ENCODE measurements at regions not wholly inside any gene's neighbourhood (a gene's known extent, or its start where the extent isn't known, plus 50 kb on each side); places are given as distances from the start of the nearest gene placed in this dataset.

GRCh38 chr2:143819764-143820163, 690.5 kb downstream of the ARHGAP15 start:
- TF ChIP-seq, protein P1, sequence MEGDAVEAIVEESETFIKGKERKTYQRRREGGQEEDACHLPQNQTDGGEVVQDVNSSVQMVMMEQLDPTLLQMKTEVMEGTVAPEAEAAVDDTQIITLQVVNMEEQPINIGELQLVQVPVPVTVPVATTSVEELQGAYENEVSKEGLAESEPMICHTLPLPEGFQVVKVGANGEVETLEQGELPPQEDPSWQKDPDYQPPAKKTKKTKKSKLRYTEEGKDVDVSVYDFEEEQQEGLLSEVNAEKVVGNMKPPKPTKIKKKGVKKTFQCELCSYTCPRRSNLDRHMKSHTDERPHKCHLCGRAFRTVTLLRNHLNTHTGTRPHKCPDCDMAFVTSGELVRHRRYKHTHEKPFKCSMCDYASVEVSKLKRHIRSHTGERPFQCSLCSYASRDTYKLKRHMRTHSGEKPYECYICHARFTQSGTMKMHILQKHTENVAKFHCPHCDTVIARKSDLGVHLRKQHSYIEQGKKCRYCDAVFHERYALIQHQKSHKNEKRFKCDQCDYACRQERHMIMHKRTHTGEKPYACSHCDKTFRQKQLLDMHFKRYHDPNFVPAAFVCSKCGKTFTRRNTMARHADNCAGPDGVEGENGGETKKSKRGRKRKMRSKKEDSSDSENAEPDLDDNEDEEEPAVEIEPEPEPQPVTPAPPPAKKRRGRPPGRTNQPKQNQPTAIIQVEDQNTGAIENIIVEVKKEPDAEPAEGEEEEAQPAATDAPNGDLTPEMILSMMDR (IDR thresholded peaks at IDR 0.05), result no peak

- TF ChIP-seq, protein P1 (IDR thresholded peaks at IDR 0.05), result no peak
Measured at GRCh38 chr2:143819190-143819735, 690.0 kb downstream of the ARHGAP15 start.
